GM23338 (cell line): ENCODE measurements at regions not wholly inside any gene's neighbourhood (a gene's known extent, or its start where the extent isn't known, plus 50 kb on each side); places are given as distances from the start of the nearest gene placed in this dataset.

ENCODE experiments used
- CREB1 ChIP-seq: fragments of 250-450 bp; sonication (Bioruptor Pico); IDR thresholded peaks from 2 replicates; pipeline ENCODE4 v1.5.0; 2020; ENCODE audit warnings: low read depth, mild to moderate bottlenecking, moderate library complexity
- CTCF ChIP-seq, 2 experiments: fragments of 200-600 bp in 1 of 2; sonication (generic) in 1 of 2; conservative IDR thresholded peaks; 2 replicates each; pipeline versions ENCODE4 v1.5.1 to v1.6.1; 2016 to 2017; ENCODE audit warnings: antibody characterized with exemption in 2 of 2, low read depth in 2 of 2, mild to moderate bottlenecking in 2 of 2, moderate library complexity in 1 of 2
- ETS1 ChIP-seq: IDR thresholded peaks from 2 replicates; pipeline ENCODE4 v1.6.1; 2016; ENCODE audit warnings: antibody characterized with exemption
- EZH2 ChIP-seq: fragments of 200-600 bp; sonication (generic); IDR thresholded peaks from one replicate; pipeline ENCODE4 v1.8.0; 2017; ENCODE audit warnings: antibody characterized with exemption, mild to moderate bottlenecking, low read depth; ENCODE audit not compliant: unreplicated experiment
- EZH2phosphoT487 ChIP-seq: fragments of 200-600 bp; sonication (generic); IDR thresholded peaks from one replicate; pipeline ENCODE4 v1.8.1; 2018; ENCODE audit warnings: antibody characterized with exemption; ENCODE audit not compliant: unreplicated experiment
- JUNB ChIP-seq: IDR thresholded peaks from one replicate; pipeline ENCODE4 v1.6.1; 2016; ENCODE audit warnings: antibody characterized with exemption; ENCODE audit not compliant: unreplicated experiment
- NANOG ChIP-seq: IDR thresholded peaks from 2 replicates; pipeline ENCODE4 v1.6.1; 2016; ENCODE audit warnings: antibody characterized with exemption, borderline replicate concordance
- POLR2AphosphoS5 ChIP-seq: IDR thresholded peaks from 2 replicates; pipeline ENCODE4 v1.6.1; 2016; ENCODE audit warnings: antibody characterized with exemption, low read depth
- STAT1 ChIP-seq: IDR thresholded peaks from one replicate; pipeline ENCODE4 v1.6.1; 2016; ENCODE audit warnings: antibody characterized with exemption; ENCODE audit not compliant: unreplicated experiment
- ZNF331 ChIP-seq: fragments of 250-450 bp; sonication (Bioruptor Pico); IDR thresholded peaks from 2 replicates; pipeline ENCODE4 v1.5.0; 2020; ENCODE audit warnings: low read depth, mild to moderate bottlenecking, moderate library complexity
- TF ChIP-seq, protein P1 (sequence below): IDR thresholded peaks from one replicate; pipeline ENCODE4 v1.6.1; 2018; ENCODE audit warnings: antibody characterized with exemption; ENCODE audit not compliant: unreplicated experiment

DNA sequence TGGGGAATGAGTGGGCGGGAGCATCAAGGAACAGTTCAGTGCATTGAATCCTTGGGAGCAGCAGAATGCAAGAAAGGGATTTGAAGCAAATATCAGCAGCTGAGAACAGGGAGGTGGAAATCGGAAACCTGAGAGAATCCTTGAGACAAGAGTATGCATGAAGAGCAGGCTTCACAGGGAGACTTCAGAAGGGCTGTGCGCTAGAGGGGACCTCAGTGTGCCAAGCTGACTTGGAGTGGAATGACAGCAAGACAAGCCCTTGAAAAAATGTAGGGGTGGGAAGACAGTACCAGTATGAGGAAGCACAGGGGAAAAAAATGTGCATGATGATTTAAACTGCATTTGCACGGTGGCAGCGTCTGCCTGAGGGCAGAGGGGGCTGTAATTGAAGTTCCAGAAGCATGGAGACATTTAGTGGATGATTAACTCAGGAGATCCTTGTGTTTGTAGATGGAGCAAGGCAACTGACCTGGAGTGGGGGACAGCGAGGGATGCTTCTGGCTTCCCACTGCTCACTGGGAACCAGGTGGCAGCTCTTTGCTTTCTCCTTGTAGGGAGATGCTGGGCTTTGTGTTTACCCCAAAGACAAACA lies 204.9 kb upstream of the PLET1 start:
- TF ChIP-seq EZH2 (no peak), CTCF (conservative IDR thresholded peaks at IDR 0.05; ENCODE audit: low read depth in 2 of 2) (no peak), STAT1 (no peak), JUNB (no peak), POLR2AphosphoS5 (no peak), NANOG (no peak), EZH2phosphoT487 (no peak), ZNF331 (CRISPR knock-in tag) (no peak), CREB1 (CRISPR knock-in tag) (no peak), ETS1 (no peak)
- TF ChIP-seq, protein P1, sequence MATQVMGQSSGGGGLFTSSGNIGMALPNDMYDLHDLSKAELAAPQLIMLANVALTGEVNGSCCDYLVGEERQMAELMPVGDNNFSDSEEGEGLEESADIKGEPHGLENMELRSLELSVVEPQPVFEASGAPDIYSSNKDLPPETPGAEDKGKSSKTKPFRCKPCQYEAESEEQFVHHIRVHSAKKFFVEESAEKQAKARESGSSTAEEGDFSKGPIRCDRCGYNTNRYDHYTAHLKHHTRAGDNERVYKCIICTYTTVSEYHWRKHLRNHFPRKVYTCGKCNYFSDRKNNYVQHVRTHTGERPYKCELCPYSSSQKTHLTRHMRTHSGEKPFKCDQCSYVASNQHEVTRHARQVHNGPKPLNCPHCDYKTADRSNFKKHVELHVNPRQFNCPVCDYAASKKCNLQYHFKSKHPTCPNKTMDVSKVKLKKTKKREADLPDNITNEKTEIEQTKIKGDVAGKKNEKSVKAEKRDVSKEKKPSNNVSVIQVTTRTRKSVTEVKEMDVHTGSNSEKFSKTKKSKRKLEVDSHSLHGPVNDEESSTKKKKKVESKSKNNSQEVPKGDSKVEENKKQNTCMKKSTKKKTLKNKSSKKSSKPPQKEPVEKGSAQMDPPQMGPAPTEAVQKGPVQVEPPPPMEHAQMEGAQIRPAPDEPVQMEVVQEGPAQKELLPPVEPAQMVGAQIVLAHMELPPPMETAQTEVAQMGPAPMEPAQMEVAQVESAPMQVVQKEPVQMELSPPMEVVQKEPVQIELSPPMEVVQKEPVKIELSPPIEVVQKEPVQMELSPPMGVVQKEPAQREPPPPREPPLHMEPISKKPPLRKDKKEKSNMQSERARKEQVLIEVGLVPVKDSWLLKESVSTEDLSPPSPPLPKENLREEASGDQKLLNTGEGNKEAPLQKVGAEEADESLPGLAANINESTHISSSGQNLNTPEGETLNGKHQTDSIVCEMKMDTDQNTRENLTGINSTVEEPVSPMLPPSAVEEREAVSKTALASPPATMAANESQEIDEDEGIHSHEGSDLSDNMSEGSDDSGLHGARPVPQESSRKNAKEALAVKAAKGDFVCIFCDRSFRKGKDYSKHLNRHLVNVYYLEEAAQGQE = no peak
